ENCODE measurements at regions not wholly inside any gene's neighbourhood (a gene's known extent, or its start where the extent isn't known, plus 50 kb on each side); places are given as distances from the start of the nearest gene placed in this dataset.
A peak's percentile ranks its signal among the peaks of the same experiment; 100 is the strongest.

DNA sequence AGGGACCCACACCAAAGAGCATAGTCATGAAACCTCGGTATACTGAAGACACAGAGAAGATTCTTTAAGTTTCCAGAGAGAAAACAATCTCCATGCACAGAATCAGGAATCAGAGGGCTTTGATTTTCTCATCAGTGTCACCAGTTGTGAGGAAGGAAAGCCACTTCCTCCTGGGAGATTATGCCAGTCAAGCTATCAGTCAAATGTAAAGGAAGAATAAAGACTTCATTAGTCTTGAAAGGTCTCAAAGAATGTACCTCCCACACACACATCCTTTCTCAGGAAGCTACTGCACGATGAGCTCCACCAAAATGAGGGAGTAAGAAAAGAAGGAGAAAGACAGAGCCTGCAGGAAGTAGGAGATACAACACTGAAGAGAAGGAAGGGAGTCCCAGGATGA, 486.3 kb downstream of the SHQ1 start:
- POLR2A ChIA-PET (ENCODE audit: partially characterized antibody): no interaction called here
- Mint-ChIP-seq H3K4me1 (peaks cover 0 to 5% (median 0%) of the 10 kb centered on the region in 4 donors), H3K9me3 (peaks cover 0 to 6% (median 1%) of the 10 kb centered on the region in 8 donors), H3K4me3 (no peak overlapping the region), H3K36me3 (peaks cover 0 to 3% of the 10 kb centered on the region in 2 donors), H3K27me3 (peaks cover 2 to 3% of the 10 kb centered on the region in 2 donors), H3K27ac (peak overlapping the region in 1 of 7 donors; percentile 33)
- Histone ChIP-seq H3K27ac (ENCODE audit: low read depth, low read length) (no peak overlapping the region), H3K4me1 (ENCODE audit: insufficient read depth, low read length) (no peaks in the 10 kb centered on the region), H3K9me3 (ENCODE audit: control insufficient read depth in 1 of 2, low read length in 2 of 2) (no peaks in the 10 kb centered on the region), H3K36me3 (ENCODE audit: insufficient read depth, low read length) (no peaks in the 10 kb centered on the region), H3K27me3 (ENCODE audit: insufficient read depth, low read length) (no peaks in the 10 kb centered on the region), H3K4me3 (ENCODE audit: low read length in 2 of 2) (no peak overlapping the region)
- intact Hi-C loops (cut with micrococcal nuclease): no loop called here
- DNase-seq: no peak
- CTCF ChIA-PET (ENCODE audit: partially characterized antibody): no interaction called here

- no peaks in the 10 kb centered on the region for H3K4me1 ChIP-seq (ENCODE audit: insufficient read depth, low read length)
- no peak overlapping the region for H3K27ac ChIP-seq (ENCODE audit: low read depth, low read length)
- Mint-ChIP-seq H3K4me1 (peaks cover 0 to 5% (median 0%) of the 10 kb centered on the region in 4 donors), H3K9me3 (peaks cover 0 to 6% (median 1%) of the 10 kb centered on the region in 8 donors), H3K36me3 (peaks cover 0 to 3% of the 10 kb centered on the region in 2 donors), H3K4me3 (no peak overlapping the region), H3K27ac (no peak overlapping the region), H3K27me3 (peaks cover 2 to 3% of the 10 kb centered on the region in 2 donors)
- H3K4me3 ChIP-seq (ENCODE audit: low read length in 2 of 2): no peak overlapping the region
- intact Hi-C loops (cut with micrococcal nuclease): no loop called here
- no peak for DNase-seq
- H3K9me3 ChIP-seq (ENCODE audit: control insufficient read depth in 1 of 2, low read length in 2 of 2): no peaks in the 10 kb centered on the region
- CTCF ChIA-PET (ENCODE audit: partially characterized antibody): no interaction called here
- no peaks in the 10 kb centered on the region for H3K27me3 ChIP-seq (ENCODE audit: insufficient read depth, low read length)
- no peaks in the 10 kb centered on the region for H3K36me3 ChIP-seq (ENCODE audit: insufficient read depth, low read length)
- POLR2A ChIA-PET (ENCODE audit: partially characterized antibody): no interaction called here
These were observed 488.5 kb downstream of the SHQ1 start for GRCh38 chr3:72359743-72360142.

- POLR2A ChIA-PET (ENCODE audit: partially characterized antibody): no interaction called here
- H3K27ac ChIP-seq (ENCODE audit: low read depth, low read length): no peak overlapping the region
- H3K36me3 ChIP-seq (ENCODE audit: insufficient read depth, low read length): no peaks in the 10 kb centered on the region
- no peak for DNase-seq
- H3K4me1 ChIP-seq (ENCODE audit: insufficient read depth, low read length): no peaks in the 10 kb centered on the region
- no peak overlapping the region for H3K4me3 ChIP-seq (ENCODE audit: low read length in 2 of 2)
- H3K9me3 ChIP-seq (ENCODE audit: control insufficient read depth in 1 of 2, low read length in 2 of 2): no peaks in the 10 kb centered on the region
- Mint-ChIP-seq H3K36me3 (no peaks in the 10 kb centered on the region), H3K4me1 (no peaks in the 10 kb centered on the region), H3K9me3 (peaks cover 0 to 1% (median 0%) of the 10 kb centered on the region in 8 donors), H3K27ac (no peak overlapping the region), H3K27me3 (peaks cover 0 to 2% of the 10 kb centered on the region in 2 donors), H3K4me3 (no peak overlapping the region)
- intact Hi-C loops (cut with micrococcal nuclease): no loop called here
- no peaks in the 10 kb centered on the region for H3K27me3 ChIP-seq (ENCODE audit: insufficient read depth, low read length)
- CTCF ChIA-PET (ENCODE audit: partially characterized antibody): interaction anchor here (0.9 kb wide), 1 partner anchor 19 kb away, joined by 3 read pairs; no protein-coding TSS in a partner anchor
These were observed 493.1 kb downstream of the SHQ1 start for GRCh38 chr3:72355168-72355567.

- Histone ChIP-seq H3K27ac (ENCODE audit: low read depth, low read length) (no peak overlapping the region), H3K27me3 (ENCODE audit: insufficient read depth, low read length) (no peaks in the 10 kb centered on the region), H3K36me3 (ENCODE audit: insufficient read depth, low read length) (no peaks in the 10 kb centered on the region), H3K4me3 (ENCODE audit: low read length in 2 of 2) (no peak overlapping the region), H3K9me3 (ENCODE audit: control insufficient read depth in 1 of 2, low read length in 2 of 2) (no peaks in the 10 kb centered on the region), H3K4me1 (ENCODE audit: insufficient read depth, low read length) (no peaks in the 10 kb centered on the region)
- H3K27me3 Mint-ChIP-seq: peaks cover 0 to 2% of the 10 kb centered on the region in 2 donors
- no peak for DNase-seq
- intact Hi-C loops (cut with micrococcal nuclease): no loop called here
- H3K27ac Mint-ChIP-seq: peak overlapping the region in 1 of 7 donors; percentile 25
- POLR2A ChIA-PET (ENCODE audit: partially characterized antibody): no interaction called here
- no peak overlapping the region for H3K4me3 Mint-ChIP-seq
- CTCF ChIA-PET (ENCODE audit: partially characterized antibody): no interaction called here
- peaks cover 0 to 2% (median 0%) of the 10 kb centered on the region in 4 donors for H3K4me1 Mint-ChIP-seq
- peaks cover 0 to 1% (median 0%) of the 10 kb centered on the region in 8 donors for H3K9me3 Mint-ChIP-seq
- no peaks in the 10 kb centered on the region for H3K36me3 Mint-ChIP-seq
These were observed 493.8 kb downstream of the SHQ1 start for GRCh38 chr3:72354486-72354885.

- no peak for DNase-seq
- peaks cover 0 to 1% (median 0%) of the 10 kb centered on the region in 8 donors for H3K9me3 Mint-ChIP-seq
- H3K36me3 Mint-ChIP-seq: no peaks in the 10 kb centered on the region
- peaks cover 0 to 6% (median 0%) of the 10 kb centered on the region in 4 donors for H3K4me1 Mint-ChIP-seq
- H3K4me3 ChIP-seq (ENCODE audit: low read length in 2 of 2): no peak overlapping the region
- intact Hi-C loops (cut with micrococcal nuclease): no loop called here
- H3K4me1 ChIP-seq (ENCODE audit: insufficient read depth, low read length): no peaks in the 10 kb centered on the region
- no peaks in the 10 kb centered on the region for H3K9me3 ChIP-seq (ENCODE audit: control insufficient read depth in 1 of 2, low read length in 2 of 2)
- CTCF ChIA-PET (ENCODE audit: partially characterized antibody): no interaction called here
- H3K27ac ChIP-seq (ENCODE audit: low read depth, low read length): no peak overlapping the region
- no peaks in the 10 kb centered on the region for H3K27me3 Mint-ChIP-seq
- H3K4me3 Mint-ChIP-seq: no peak overlapping the region
- H3K36me3 ChIP-seq (ENCODE audit: insufficient read depth, low read length): no peaks in the 10 kb centered on the region
- H3K27ac Mint-ChIP-seq: no peak overlapping the region
- POLR2A ChIA-PET (ENCODE audit: partially characterized antibody): no interaction called here
- H3K27me3 ChIP-seq (ENCODE audit: insufficient read depth, low read length): no peaks in the 10 kb centered on the region
These were observed 494.8 kb downstream of the SHQ1 start for GRCh38 chr3:72353236-72354128.

DNA sequence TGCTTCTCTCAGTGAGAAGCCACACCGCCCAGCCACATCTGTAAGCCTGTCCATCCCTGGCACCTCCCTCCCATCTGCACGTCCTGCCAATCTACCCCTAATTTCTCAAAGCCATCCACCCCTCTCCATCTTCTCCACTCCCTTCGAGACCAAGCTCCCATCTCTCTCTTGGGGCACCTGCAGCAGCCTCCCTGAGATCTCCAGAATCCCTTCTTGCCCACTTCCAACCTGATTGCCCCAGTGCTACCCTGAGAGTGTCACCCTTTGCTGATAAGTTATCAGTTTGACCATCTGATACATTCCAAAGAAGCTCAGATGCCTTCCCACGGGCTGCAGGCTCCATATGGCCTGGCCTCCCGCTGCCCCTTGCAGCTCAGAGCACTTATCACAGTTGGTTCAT, 496.1 kb downstream of the SHQ1 start:
- no peak for DNase-seq
- Mint-ChIP-seq H3K4me3 (no peak overlapping the region), H3K4me1 (peaks cover 0 to 14% (median 3%) of the 10 kb centered on the region in 4 donors), H3K36me3 (no peaks in the 10 kb centered on the region), H3K27ac (peak overlapping the region in 1 of 7 donors; percentile 9), H3K9me3 (peaks cover 0 to 1% (median 0%) of the 10 kb centered on the region in 8 donors), H3K27me3 (no peaks in the 10 kb centered on the region)
- Histone ChIP-seq H3K36me3 (ENCODE audit: insufficient read depth, low read length) (no peaks in the 10 kb centered on the region), H3K27ac (ENCODE audit: low read depth, low read length) (no peak overlapping the region), H3K4me1 (ENCODE audit: insufficient read depth, low read length) (peaks cover 12% of the 10 kb centered on the region), H3K9me3 (ENCODE audit: control insufficient read depth in 1 of 2, low read length in 2 of 2) (no peaks in the 10 kb centered on the region), H3K27me3 (ENCODE audit: insufficient read depth, low read length) (no peaks in the 10 kb centered on the region), H3K4me3 (ENCODE audit: low read length in 2 of 2) (no peak overlapping the region)
- intact Hi-C loops (cut with micrococcal nuclease): no loop called here
- POLR2A ChIA-PET (ENCODE audit: partially characterized antibody): no interaction called here
- CTCF ChIA-PET (ENCODE audit: partially characterized antibody): no interaction called here

- H3K27me3 ChIP-seq (ENCODE audit: insufficient read depth, low read length): no peaks in the 10 kb centered on the region
- no peaks in the 10 kb centered on the region for H3K36me3 ChIP-seq (ENCODE audit: insufficient read depth, low read length)
- ChIA-PET CTCF (ENCODE audit: partially characterized antibody) (no interaction called here), POLR2A (ENCODE audit: partially characterized antibody) (no interaction called here)
- no peaks in the 10 kb centered on the region for H3K36me3 Mint-ChIP-seq
- DNase-seq: no peak
- H3K4me1 Mint-ChIP-seq: peaks cover 3 to 19% (median 8%) of the 10 kb centered on the region in 4 donors
- H3K4me3 Mint-ChIP-seq: no peak overlapping the region
- intact Hi-C loops (cut with micrococcal nuclease): no loop called here
- peaks cover 18% of the 10 kb centered on the region for H3K4me1 ChIP-seq (ENCODE audit: insufficient read depth, low read length)
- no peaks in the 10 kb centered on the region for H3K27me3 Mint-ChIP-seq
- H3K4me3 ChIP-seq (ENCODE audit: low read length in 2 of 2): no peak overlapping the region
- H3K9me3 Mint-ChIP-seq: peaks cover 0 to 1% (median 0%) of the 10 kb centered on the region in 8 donors
- H3K9me3 ChIP-seq (ENCODE audit: control insufficient read depth in 1 of 2, low read length in 2 of 2): no peaks in the 10 kb centered on the region
- H3K27ac ChIP-seq (ENCODE audit: low read depth, low read length): no peak overlapping the region
- H3K27ac Mint-ChIP-seq: peak overlapping the region in 1 of 7 donors; percentile 9
These were observed 496.7 kb downstream of the SHQ1 start for GRCh38 chr3:72351536-72351935.

All from CD4-positive, alpha-beta memory T cell (primary cell).